ENCODE measurements at regions not wholly inside any gene's neighbourhood (a gene's known extent, or its start where the extent isn't known, plus 50 kb on each side); places are given as distances from the start of the nearest gene placed in this dataset.

GRCh38 chr3:116842254-116842957 lies 132.8 kb downstream of the TUSC7 start:
- no peak for TF ChIP-seq CTCF (IDR thresholded peaks at IDR 0.05; ENCODE audit: low read depth, low read length)
- no peak for TF ChIP-seq EZH2phosphoT487 (IDR thresholded peaks at IDR 0.05; ENCODE audit: low read depth)

All from OCI-LY3 (cell line).